NCI-H187 (cell line): ENCODE measurements at regions not wholly inside any gene's neighbourhood (a gene's known extent, or its start where the extent isn't known, plus 50 kb on each side); places are given as distances from the start of the nearest gene placed in this dataset.
"Not testable (repeated sequence)": the region's sequence is repeated elsewhere in the genome, so short reads cannot be mapped to it uniquely, and the experiment has no call there.

Source experiments
- DNase-seq, 2 experiments: peaks; one replicate each; lab custom pipeline; 2025; lab: John Stamatoyannopoulos, UW

- DNase-seq = no peak
Observed at GRCh38 chr20:47968541-47969310, 183.4 kb upstream of the SULF2 start.

- DNase-seq = peak in 1 of 2 experiments; percentile 15
Observed at GRCh38 chr20:47964149-47964548, 178.9 kb upstream of the SULF2 start.

- DNase-seq = no peak
Observed at GRCh38 chr20:47963022-47963421, 177.7 kb upstream of the SULF2 start.

- DNase-seq = no peak
Observed at GRCh38 chr20:47962286-47962963, 177.1 kb upstream of the SULF2 start.

- DNase-seq = no peak
Observed at GRCh38 chr20:47960769-47961541, 175.7 kb upstream of the SULF2 start.

- no peak for DNase-seq
Observed at GRCh38 chr20:47960277-47960676, 175.0 kb upstream of the SULF2 start.

GRCh38 chr20:47957989-47958801 is 172.9 kb upstream of the SULF2 start:
- DNase-seq = not testable (repeated sequence)

GRCh38 chr20:47957135-47957534 is 171.9 kb upstream of the SULF2 start:
- DNase-seq = no peak

GRCh38 chr20:47956268-47956995 is 171.2 kb upstream of the SULF2 start:
- DNase-seq = no peak

GRCh38 chr20:47953471-47953870 is 168.2 kb upstream of the SULF2 start:
- DNase-seq = no peak

- DNase-seq = no peak
Observed at GRCh38 chr20:47952023-47952564, 166.8 kb upstream of the SULF2 start.

- no peak for DNase-seq
Observed at GRCh38 chr20:47951521-47951971, 166.3 kb upstream of the SULF2 start.

GRCh38 chr20:47950913-47951283 is 165.6 kb upstream of the SULF2 start:
- no peak for DNase-seq

GRCh38 chr20:47950124-47950912 is 165.0 kb upstream of the SULF2 start:
- no peak for DNase-seq

GRCh38 chr20:47949230-47949629 is 163.9 kb upstream of the SULF2 start:
- DNase-seq = no peak

- no peak for DNase-seq
Observed at GRCh38 chr20:47944682-47945081, 159.4 kb upstream of the SULF2 start.

- DNase-seq = no peak
Observed at GRCh38 chr20:47941869-47942268, 156.6 kb upstream of the SULF2 start.

- no peak for DNase-seq
Observed at GRCh38 chr20:47940101-47940813, 155.0 kb upstream of the SULF2 start.

- DNase-seq = no peak
Observed at GRCh38 chr20:47936612-47937011, 151.3 kb upstream of the SULF2 start.
